ENCODE measurements at regions not wholly inside any gene's neighbourhood (a gene's known extent, or its start where the extent isn't known, plus 50 kb on each side); places are given as distances from the start of the nearest gene placed in this dataset.

- TF ChIP-seq CTCF (conservative IDR thresholded peaks at IDR 0.05; ENCODE audit: low read depth, low read length) (no peak), RAD21 (IDR thresholded peaks at IDR 0.05; ENCODE audit: low read length) (no peak)
Observed at GRCh38 chr3:8353364-8353763, 148.3 kb upstream of the LMCD1 start.

Measured in IMR-90 (cell line).